TTC549 (cell line): ENCODE measurements at regions not wholly inside any gene's neighbourhood (a gene's known extent, or its start where the extent isn't known, plus 50 kb on each side); places are given as distances from the start of the nearest gene placed in this dataset.

Experiments used
- FAIRE-seq: peaks from 2 replicates; lab custom pipeline; 2012; peaks lifted over from hg19 to GRCh38; lab: Jason Lieb, UNC

- no peak for FAIRE-seq
Observed at GRCh38 chr13:103759361-103759760, 693.1 kb upstream of the SLC10A2 start.

GRCh38 chr13:103758222-103758621 lies 692.0 kb upstream of the SLC10A2 start:
- FAIRE-seq, result no peak

GRCh38 chr13:103757361-103757760 lies 691.1 kb upstream of the SLC10A2 start:
- FAIRE-seq, result no peak

GRCh38 chr13:103754783-103755182 lies 688.6 kb upstream of the SLC10A2 start:
- FAIRE-seq, result no peak

- FAIRE-seq, result no peak
Observed at GRCh38 chr13:103734837-103735236, 668.6 kb upstream of the SLC10A2 start.

- FAIRE-seq, result no peak
Observed at GRCh38 chr13:103731959-103732358, 665.7 kb upstream of the SLC10A2 start.

- FAIRE-seq, result no peak
Observed at GRCh38 chr13:103730407-103730806, 664.2 kb upstream of the SLC10A2 start.

- FAIRE-seq, result no peak
Observed at GRCh38 chr13:103726808-103727207, 660.6 kb upstream of the SLC10A2 start.

- no peak for FAIRE-seq
Observed at GRCh38 chr13:103716718-103717117, 650.5 kb upstream of the SLC10A2 start.

- FAIRE-seq, result no peak
Observed at GRCh38 chr13:103715335-103715734, 649.1 kb upstream of the SLC10A2 start.

- no peak for FAIRE-seq
Observed at GRCh38 chr13:103703246-103703645, 637.0 kb upstream of the SLC10A2 start.

GRCh38 chr13:103698000-103698399 lies 631.8 kb upstream of the SLC10A2 start:
- no peak for FAIRE-seq

- no peak for FAIRE-seq
Observed at GRCh38 chr13:103695320-103695719, 629.1 kb upstream of the SLC10A2 start.

- no peak for FAIRE-seq
Observed at GRCh38 chr13:103694471-103694870, 628.3 kb upstream of the SLC10A2 start.

- no peak for FAIRE-seq
Observed at GRCh38 chr13:103694033-103694432, 627.8 kb upstream of the SLC10A2 start.

GRCh38 chr13:103692442-103692841 lies 626.2 kb upstream of the SLC10A2 start:
- FAIRE-seq, result no peak

GRCh38 chr13:103676329-103676728 lies 610.1 kb upstream of the SLC10A2 start:
- FAIRE-seq, result no peak

- FAIRE-seq, result no peak
Observed at GRCh38 chr13:103671547-103671946, 605.3 kb upstream of the SLC10A2 start.

- FAIRE-seq, result no peak
Observed at GRCh38 chr13:103663996-103664395, 597.8 kb upstream of the SLC10A2 start.

- no peak for FAIRE-seq
Observed at GRCh38 chr13:103656311-103656710, 590.1 kb upstream of the SLC10A2 start.

GRCh38 chr13:103640606-103641005 lies 574.4 kb upstream of the SLC10A2 start:
- no peak for FAIRE-seq

GRCh38 chr13:103639326-103639725 lies 573.1 kb upstream of the SLC10A2 start:
- no peak for FAIRE-seq

GRCh38 chr13:103638706-103639105 lies 572.5 kb upstream of the SLC10A2 start:
- no peak for FAIRE-seq

GRCh38 chr13:103634066-103634465 lies 567.8 kb upstream of the SLC10A2 start:
- no peak for FAIRE-seq

- no peak for FAIRE-seq
Observed at GRCh38 chr13:103625194-103625593, 559.0 kb upstream of the SLC10A2 start.
